ENCODE measurements at regions not wholly inside any gene's neighbourhood (a gene's known extent, or its start where the extent isn't known, plus 50 kb on each side); places are given as distances from the start of the nearest gene placed in this dataset.

DNA sequence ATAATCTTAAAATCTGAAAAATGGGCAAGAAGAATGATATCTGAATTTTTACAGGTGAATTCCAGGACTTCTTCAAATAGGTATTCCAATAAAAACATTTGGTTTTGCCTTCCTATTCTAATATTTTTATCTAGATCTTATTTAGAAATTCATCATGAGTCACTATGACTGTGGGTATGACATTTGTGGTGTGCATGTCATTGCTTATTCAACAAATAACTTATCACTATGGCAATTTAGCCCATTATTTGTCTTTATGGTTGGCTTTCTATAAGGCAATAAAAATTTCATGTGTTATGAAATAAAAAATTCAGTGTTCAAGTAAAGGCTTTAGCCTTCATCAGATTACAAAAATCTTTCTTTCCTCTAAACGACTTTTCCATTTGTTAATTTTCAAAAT, 1139.6 kb upstream of the NUDT12 start:
- TF ChIP-seq, protein P1, sequence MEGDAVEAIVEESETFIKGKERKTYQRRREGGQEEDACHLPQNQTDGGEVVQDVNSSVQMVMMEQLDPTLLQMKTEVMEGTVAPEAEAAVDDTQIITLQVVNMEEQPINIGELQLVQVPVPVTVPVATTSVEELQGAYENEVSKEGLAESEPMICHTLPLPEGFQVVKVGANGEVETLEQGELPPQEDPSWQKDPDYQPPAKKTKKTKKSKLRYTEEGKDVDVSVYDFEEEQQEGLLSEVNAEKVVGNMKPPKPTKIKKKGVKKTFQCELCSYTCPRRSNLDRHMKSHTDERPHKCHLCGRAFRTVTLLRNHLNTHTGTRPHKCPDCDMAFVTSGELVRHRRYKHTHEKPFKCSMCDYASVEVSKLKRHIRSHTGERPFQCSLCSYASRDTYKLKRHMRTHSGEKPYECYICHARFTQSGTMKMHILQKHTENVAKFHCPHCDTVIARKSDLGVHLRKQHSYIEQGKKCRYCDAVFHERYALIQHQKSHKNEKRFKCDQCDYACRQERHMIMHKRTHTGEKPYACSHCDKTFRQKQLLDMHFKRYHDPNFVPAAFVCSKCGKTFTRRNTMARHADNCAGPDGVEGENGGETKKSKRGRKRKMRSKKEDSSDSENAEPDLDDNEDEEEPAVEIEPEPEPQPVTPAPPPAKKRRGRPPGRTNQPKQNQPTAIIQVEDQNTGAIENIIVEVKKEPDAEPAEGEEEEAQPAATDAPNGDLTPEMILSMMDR (conservative IDR thresholded peaks at IDR 0.05; ENCODE audit: low read length), result no peak
- H3K4me3 ChIP-seq (ENCODE audit: low read length), result no peak overlapping the region
- no peak for DNase-seq (ENCODE audit: low read depth)

DNA sequence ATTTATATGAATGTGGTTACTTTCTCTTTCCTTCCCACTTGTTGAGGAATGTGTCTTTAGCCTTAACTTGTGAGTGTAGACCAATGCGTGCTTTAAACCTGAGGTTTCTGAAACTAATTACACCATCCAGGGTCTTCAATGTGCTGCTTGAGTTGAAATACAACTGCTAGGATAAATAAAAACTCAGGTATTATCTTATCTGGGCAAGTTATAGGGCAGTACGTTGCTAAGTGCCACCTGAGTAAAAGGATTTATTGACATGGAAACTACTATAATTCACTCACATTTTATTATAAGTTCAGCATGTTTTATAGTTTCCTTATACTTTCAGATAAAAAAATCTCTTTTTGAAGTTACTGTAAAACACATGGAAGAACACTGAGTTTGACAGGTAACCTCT, 1136.8 kb upstream of the NUDT12 start:
- TF ChIP-seq, protein P1 (conservative IDR thresholded peaks at IDR 0.05; ENCODE audit: low read length), result no peak
- H3K4me3 ChIP-seq (ENCODE audit: low read length), result no peak overlapping the region
- DNase-seq (ENCODE audit: low read depth), result no peak

DNA sequence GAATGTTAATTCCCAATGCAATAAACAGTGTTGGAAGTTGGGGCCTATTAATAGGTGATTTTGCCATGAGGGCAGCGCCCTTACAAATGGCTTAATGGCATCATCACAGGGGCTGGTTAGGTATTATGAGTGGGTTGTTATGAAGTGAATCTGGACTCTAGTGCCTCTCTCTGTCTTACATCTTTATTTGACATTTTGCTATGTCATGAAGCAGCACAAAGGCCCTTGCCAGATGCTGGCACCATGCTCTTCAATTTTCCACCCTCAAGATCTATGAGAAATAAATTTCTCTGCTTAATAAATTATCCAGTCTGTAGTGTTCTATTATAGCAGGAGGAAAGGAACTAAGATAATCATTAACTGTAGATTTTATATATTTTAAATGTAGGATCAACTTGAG, 1098.7 kb upstream of the NUDT12 start:
- TF ChIP-seq, protein P1 (conservative IDR thresholded peaks at IDR 0.05; ENCODE audit: low read length), result no peak
- no peak overlapping the region for H3K4me3 ChIP-seq (ENCODE audit: low read length)
- no peak for DNase-seq (ENCODE audit: low read depth)

DNA sequence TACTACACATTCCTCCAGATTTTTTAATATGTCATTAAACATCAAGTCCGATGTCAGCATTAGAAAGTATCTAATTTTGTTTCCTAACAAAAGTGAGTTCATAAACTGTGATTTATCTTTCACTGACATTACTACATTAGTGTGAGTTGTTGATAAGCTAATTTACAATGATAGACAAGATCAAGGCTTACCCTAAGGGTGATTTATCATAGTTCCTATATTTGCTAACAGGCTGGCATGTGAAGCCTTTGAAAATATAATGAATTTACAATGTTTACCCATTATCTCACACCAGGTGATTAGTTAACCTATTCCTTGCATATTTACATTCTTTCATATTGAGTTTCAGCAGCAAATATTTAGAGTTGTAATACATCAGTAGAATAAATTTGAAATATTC, 1096.9 kb upstream of the NUDT12 start:
- DNase-seq (ENCODE audit: low read depth), result no peak
- H3K4me3 ChIP-seq (ENCODE audit: low read length), result no peak overlapping the region
- TF ChIP-seq, protein P1 (conservative IDR thresholded peaks at IDR 0.05; ENCODE audit: low read length), result no peak

DNA sequence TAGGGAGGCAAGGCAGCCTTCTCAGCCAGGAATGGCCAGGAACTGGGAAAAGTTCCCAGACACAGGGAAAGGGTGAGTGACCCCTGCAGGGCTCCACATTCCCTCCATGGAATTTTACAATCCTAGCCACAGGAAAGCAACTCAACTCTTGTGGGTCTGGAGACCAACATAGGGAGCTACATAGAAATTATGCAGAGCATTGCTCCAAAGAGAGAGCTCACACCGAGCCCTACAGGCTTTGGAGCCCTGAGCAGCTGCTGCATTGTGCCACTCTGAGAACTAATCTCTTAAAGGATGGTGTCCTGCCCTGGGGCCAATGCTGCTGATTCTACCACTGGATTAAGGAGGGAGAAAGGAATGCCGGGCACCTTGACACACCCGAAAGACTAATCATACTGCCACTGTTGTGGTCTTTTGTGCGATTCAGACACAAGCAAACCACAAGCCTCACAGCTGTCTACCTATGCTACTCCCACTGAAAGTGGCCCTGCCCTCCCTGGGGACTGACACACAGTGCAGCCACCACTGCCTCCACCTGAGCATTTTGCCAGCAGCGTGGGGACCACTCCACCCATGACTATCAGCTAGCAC, 1089.8 kb upstream of the NUDT12 start:
- no peak overlapping the region for H3K4me3 ChIP-seq (ENCODE audit: low read length)
- TF ChIP-seq, protein P1 (conservative IDR thresholded peaks at IDR 0.05; ENCODE audit: low read length), result no peak
- no peak for DNase-seq (ENCODE audit: low read depth)

DNA sequence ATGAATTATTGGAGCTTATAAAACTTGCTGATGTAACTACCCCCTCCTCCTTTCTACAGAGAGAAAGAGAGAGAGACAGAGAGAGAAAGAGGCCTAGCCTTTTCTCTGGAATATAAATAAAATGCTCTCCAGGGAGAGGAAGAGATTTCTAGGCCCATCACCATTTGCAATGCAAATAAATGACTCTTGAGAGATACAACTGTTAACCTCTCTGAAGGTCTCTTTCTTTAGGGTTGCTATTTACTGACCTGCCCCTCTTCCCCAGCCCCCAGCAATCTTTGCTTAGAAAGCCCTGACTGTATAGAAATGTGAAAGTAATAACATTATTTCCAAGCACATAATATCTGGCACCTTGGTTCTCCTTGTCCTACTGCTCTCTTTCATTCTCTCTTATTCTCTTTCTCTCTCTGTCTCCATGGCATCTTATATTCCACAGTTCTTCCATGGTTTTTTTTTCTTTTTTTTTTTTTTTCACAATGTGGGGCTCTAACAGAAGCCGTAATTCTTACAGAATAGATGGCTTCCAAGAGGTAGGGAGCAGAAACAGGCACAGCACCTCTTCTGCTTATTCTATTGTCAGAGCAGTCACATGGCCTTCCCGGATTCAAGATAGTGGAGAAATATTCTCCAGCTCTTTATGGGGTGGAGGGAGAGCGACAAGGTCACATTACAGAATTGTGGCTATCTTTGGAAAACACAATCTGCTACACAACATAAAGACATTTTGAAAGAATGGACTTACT, 1087.9 kb upstream of the NUDT12 start:
- TF ChIP-seq, protein P1 (conservative IDR thresholded peaks at IDR 0.05; ENCODE audit: low read length), result no peak
- no peak for DNase-seq (ENCODE audit: low read depth)
- no peak overlapping the region for H3K4me3 ChIP-seq (ENCODE audit: low read length)

DNA sequence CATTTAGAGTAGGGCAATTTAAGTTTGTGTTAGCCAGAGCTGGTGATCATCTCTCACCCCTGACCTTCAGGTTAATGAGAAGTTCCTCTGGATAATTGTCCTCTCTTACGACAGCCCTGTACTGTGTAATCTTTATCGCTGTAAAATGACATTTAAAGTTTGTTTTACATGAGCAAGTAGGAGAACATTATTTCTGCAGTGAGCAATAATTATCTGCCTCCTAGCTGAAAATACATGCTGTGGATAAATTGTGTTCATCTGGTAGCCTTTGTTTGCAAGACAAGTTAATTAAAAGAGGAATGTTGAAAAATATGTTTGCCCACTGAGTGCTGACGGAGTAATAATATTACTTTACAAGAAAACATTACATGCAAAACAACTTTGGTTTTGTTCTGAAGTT, 1083.8 kb upstream of the NUDT12 start:
- TF ChIP-seq, protein P1 (conservative IDR thresholded peaks at IDR 0.05; ENCODE audit: low read length), result no peak
- DNase-seq (ENCODE audit: low read depth), result no peak

More for the DNA sequence above, 1083.8 kb upstream of the NUDT12 start:
- no peak overlapping the region for H3K4me3 ChIP-seq (ENCODE audit: low read length)
